ENCODE measurements at regions not wholly inside any gene's neighbourhood (a gene's known extent, or its start where the extent isn't known, plus 50 kb on each side); places are given as distances from the start of the nearest gene placed in this dataset.
A peak's percentile ranks its signal among the peaks of the same experiment; 100 is the strongest.
"Not testable (repeated sequence)": the region's sequence is repeated elsewhere in the genome, so short reads cannot be mapped to it uniquely, and the experiment has no call there.

DNA sequence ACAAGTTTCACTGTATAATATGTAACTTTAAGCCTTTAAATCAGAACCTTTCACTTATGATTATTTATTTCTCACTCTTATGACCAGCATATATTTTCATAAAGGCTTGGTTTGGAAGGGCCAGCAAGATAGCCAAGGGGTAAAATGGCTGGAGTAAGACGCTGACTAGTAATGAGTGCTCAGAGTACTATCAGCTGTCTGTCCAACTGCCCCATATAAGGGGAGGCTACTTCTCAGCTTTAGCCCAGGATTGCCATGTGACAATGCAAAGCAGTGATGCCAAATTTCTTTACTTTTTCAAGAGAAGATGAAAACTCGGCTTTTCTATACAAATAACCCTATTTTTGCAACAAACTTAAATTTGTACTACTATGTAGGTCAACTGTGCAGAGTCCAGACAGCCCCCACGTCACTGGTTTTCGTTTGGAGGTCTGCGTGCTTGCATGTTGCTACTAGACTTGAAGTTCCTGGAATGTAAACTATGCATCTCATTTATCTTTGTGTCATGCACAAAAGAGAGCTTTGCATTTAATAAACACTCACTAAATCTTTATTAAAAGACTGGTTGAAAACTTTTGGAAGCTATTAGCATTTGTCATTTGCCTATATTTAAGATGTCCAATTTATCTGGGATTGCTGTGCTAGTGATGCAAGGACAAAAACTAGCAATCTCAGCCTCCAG is 110.4 kb downstream of the TNFSF18 start:
- Histone ChIP-seq H3F3A (ENCODE audit: insufficient read depth) (peaks cover 3% of the 10 kb centered on the region), H3K9me3 (ENCODE audit: low read depth) (no peaks in the 10 kb centered on the region), H4K20me1 (ENCODE audit: insufficient read depth) (no peaks in the 10 kb centered on the region), H3K27me3 (replicated peaks; ENCODE audit: insufficient read depth) (no peaks in the 10 kb centered on the region), H3K9ac (no peak overlapping the region), H3K4me1 (ENCODE audit: insufficient read depth) (peaks cover 19% of the 10 kb centered on the region), H2AFZ (no peak overlapping the region), H3K27ac (no peak overlapping the region), H3K4me2 (ENCODE audit: unreplicated experiment) (no peak overlapping the region), H3K4me3 (no peak overlapping the region), H3K79me2 (ENCODE audit: insufficient read depth) (no peaks in the 10 kb centered on the region), H3K9me2 (ENCODE audit: insufficient read depth) (no peaks in the 10 kb centered on the region), H3K36me3 (ENCODE audit: low read depth) (no peaks in the 10 kb centered on the region)
- in situ Hi-C loops (cut with MboI): no loop called here
- TF ChIP-seq EZH2 (IDR thresholded peaks at IDR 0.05; ENCODE audit: insufficient read depth, poor library complexity, severe bottlenecking): no peak
- TF ChIP-seq EZH2phosphoT487 (IDR thresholded peaks at IDR 0.05; ENCODE audit: insufficient read depth, low read depth): no peak
- no peak for DNase-seq
- 87 to 89% methylated on average over 5 of the region's 5 CpGs for WGBS, 2 experiments (ENCODE audit: low coverage in 1 of 2, low lambda C conversion rate in 2 of 2, missing lambda C conversion rate in 2 of 2)

DNA sequence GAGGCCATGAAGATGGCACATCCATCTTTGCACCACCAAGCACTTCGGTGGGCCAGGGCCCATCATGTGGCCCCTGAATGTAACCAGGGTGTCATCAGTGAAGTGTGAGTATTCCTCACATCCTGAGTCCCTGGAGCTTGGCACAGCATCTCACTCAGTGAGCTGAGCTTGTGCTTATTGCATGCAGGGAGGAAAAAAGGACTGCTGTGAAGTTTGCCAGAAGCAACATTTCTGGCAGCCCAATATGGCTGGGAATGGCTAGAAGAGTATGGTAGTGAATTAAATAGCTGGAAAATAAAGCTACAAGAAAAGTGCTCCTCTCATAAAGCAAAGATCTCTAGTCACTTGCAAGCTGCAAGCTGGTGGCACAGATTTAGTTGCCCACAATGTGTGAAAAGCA is 109.3 kb downstream of the TNFSF18 start:
- in situ Hi-C loops (cut with MboI): no loop called here
- no peaks in the 10 kb centered on the region for H3K9me2 ChIP-seq (ENCODE audit: insufficient read depth)
- no peaks in the 10 kb centered on the region for H3K79me2 ChIP-seq (ENCODE audit: insufficient read depth)
- no peak overlapping the region for H3K9ac ChIP-seq
- no peaks in the 10 kb centered on the region for H3F3A ChIP-seq (ENCODE audit: insufficient read depth)
- no peaks in the 10 kb centered on the region for H3K27me3 ChIP-seq (replicated peaks; ENCODE audit: insufficient read depth)
- H3K4me3 ChIP-seq: no peak overlapping the region
- TF ChIP-seq EZH2phosphoT487 (IDR thresholded peaks at IDR 0.05; ENCODE audit: insufficient read depth, low read depth) (no peak), EZH2 (IDR thresholded peaks at IDR 0.05; ENCODE audit: insufficient read depth, poor library complexity, severe bottlenecking) (no peak)
- WGBS, 2 experiments (ENCODE audit: low coverage in 1 of 2, low lambda C conversion rate in 2 of 2, missing lambda C conversion rate in 2 of 2): 14 to 27% methylated on average over 1 of the region's 1 CpG
- DNase-seq: no peak
- no peak overlapping the region for H3K4me2 ChIP-seq (ENCODE audit: unreplicated experiment)
- H3K36me3 ChIP-seq (ENCODE audit: low read depth): no peaks in the 10 kb centered on the region
- H3K27ac ChIP-seq: no peak overlapping the region
- peaks cover 19% of the 10 kb centered on the region for H3K4me1 ChIP-seq (ENCODE audit: insufficient read depth)
- H2AFZ ChIP-seq: no peak overlapping the region
- H3K9me3 ChIP-seq (ENCODE audit: low read depth): no peaks in the 10 kb centered on the region
- H4K20me1 ChIP-seq (ENCODE audit: insufficient read depth): no peaks in the 10 kb centered on the region

DNA sequence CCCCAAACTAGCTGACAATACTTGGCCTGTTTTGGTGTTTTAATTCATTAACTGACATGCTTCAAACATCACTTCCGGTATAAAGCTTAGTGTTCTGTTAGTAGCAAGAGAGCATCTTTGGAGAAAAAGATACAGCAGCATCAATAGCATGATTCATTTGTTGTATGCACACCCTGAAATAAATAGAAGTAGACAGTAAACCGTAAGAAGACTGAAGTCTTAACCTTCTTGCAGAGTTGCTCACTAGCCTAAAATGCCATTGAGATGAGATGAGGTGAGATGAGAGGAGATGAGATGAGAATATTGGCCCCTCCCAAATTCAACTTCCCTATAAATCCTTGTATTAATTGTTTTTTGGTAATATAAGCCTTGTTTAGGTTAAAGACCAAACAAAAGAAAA is 108.8 kb downstream of the TNFSF18 start:
- in situ Hi-C loops (cut with MboI): no loop called here
- no peak overlapping the region for H3K27ac ChIP-seq
- 0 out of 2 replicates have a peak, but pooled peaks cover 2% of the 10 kb centered on the region for H3F3A ChIP-seq (ENCODE audit: insufficient read depth)

DNA sequence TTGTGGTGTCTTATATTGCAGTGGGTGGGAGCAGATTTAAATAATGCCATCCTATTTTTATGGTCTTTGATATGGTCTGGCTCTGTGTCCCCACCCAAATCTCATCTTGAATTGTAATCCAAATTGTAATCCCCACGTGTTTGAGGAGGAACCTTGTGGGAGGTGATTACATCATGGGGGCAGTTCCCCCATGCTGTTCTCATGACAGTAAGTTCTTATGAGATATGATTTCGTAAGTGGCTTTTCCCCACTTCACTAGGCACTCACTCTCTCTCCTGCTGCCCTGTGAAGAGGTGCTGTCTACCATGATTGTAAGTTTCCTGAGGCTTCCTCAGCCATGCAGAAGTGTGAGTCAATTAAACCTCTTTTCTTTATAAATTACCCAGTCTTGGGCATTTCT is 107.6 kb downstream of the TNFSF18 start:
- WGBS, 2 experiments (ENCODE audit: low coverage in 1 of 2, low lambda C conversion rate in 2 of 2, missing lambda C conversion rate in 2 of 2): 91 to 96% methylated on average over 2 of the region's 2 CpGs
- H2AFZ ChIP-seq; H3K9ac ChIP-seq; H3K36me3 ChIP-seq (ENCODE audit: low read depth); DNase-seq; H3K9me2 ChIP-seq (ENCODE audit: insufficient read depth); H3K27me3 ChIP-seq (replicated peaks; ENCODE audit: insufficient read depth); in situ Hi-C loops (cut with MboI); H4K20me1 ChIP-seq (ENCODE audit: insufficient read depth); H3K27ac ChIP-seq; H3K4me2 ChIP-seq (ENCODE audit: unreplicated experiment); H3K9me3 ChIP-seq (ENCODE audit: low read depth); H3K4me3 ChIP-seq; H3K79me2 ChIP-seq (ENCODE audit: insufficient read depth): not testable (repeated sequence)
- H3F3A ChIP-seq (ENCODE audit: insufficient read depth): peaks cover 14% of the 10 kb centered on the region
- H3K4me1 ChIP-seq (ENCODE audit: insufficient read depth): peaks cover 34% of the 10 kb centered on the region

More for the DNA sequence above, 108.8 kb downstream of the TNFSF18 start:
- Histone ChIP-seq H3K79me2 (ENCODE audit: insufficient read depth) (no peaks in the 10 kb centered on the region), H3K27me3 (replicated peaks; ENCODE audit: insufficient read depth) (no peaks in the 10 kb centered on the region), H3K4me3 (no peak overlapping the region), H3K36me3 (ENCODE audit: low read depth) (no peaks in the 10 kb centered on the region), H3K4me1 (ENCODE audit: insufficient read depth) (peaks cover 22% of the 10 kb centered on the region), H3K4me2 (ENCODE audit: unreplicated experiment) (no peak overlapping the region), H3K9me2 (ENCODE audit: insufficient read depth) (no peaks in the 10 kb centered on the region), H4K20me1 (ENCODE audit: insufficient read depth) (no peaks in the 10 kb centered on the region), H3K9me3 (ENCODE audit: low read depth) (no peaks in the 10 kb centered on the region), H3K9ac (no peak overlapping the region), H2AFZ (no peak overlapping the region)
- WGBS, 2 experiments (ENCODE audit: low coverage in 1 of 2, low lambda C conversion rate in 2 of 2, missing lambda C conversion rate in 2 of 2): 16 to 17% methylated on average over 2 of the region's 2 CpGs
- TF ChIP-seq EZH2phosphoT487 (IDR thresholded peaks at IDR 0.05; ENCODE audit: insufficient read depth, low read depth) (no peak), EZH2 (IDR thresholded peaks at IDR 0.05; ENCODE audit: insufficient read depth, poor library complexity, severe bottlenecking) (no peak)
- DNase-seq: peak; percentile 32

DNA sequence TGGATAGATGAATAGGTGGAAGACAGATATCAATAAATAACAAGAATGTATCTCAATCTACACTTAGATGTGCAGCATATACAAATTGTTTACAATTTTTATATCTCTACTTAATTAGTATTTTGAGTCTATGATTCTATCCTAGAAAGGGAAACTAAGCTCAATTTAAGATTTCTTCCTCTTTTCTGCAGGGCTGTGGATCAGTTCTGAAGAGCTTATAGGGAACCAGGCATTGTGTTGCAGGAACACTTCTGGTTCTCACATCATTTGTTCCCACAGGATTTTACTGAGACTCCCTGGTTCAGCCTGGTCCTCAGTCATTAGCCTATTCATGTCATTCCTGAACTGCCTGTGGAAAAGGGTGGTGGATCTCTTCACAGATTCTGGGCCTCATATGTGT is 105.8 kb downstream of the TNFSF18 start:
- no peak overlapping the region for H3K4me2 ChIP-seq (ENCODE audit: unreplicated experiment)
- no peaks in the 10 kb centered on the region for H3K36me3 ChIP-seq (ENCODE audit: low read depth)
- in situ Hi-C loops (cut with MboI): no loop called here

More for the DNA sequence above, 105.8 kb downstream of the TNFSF18 start:
- peaks cover 34% of the 10 kb centered on the region for H3K4me1 ChIP-seq (ENCODE audit: insufficient read depth)
- H3K27ac ChIP-seq: no peak overlapping the region
- DNase-seq: no peak
- peaks cover 29% of the 10 kb centered on the region for H3F3A ChIP-seq (ENCODE audit: insufficient read depth)
- H3K9ac ChIP-seq: no peak overlapping the region
- H4K20me1 ChIP-seq (ENCODE audit: insufficient read depth): no peaks in the 10 kb centered on the region
- H3K4me3 ChIP-seq: no peak overlapping the region
- H3K79me2 ChIP-seq (ENCODE audit: insufficient read depth): no peaks in the 10 kb centered on the region
- no peaks in the 10 kb centered on the region for H3K9me3 ChIP-seq (ENCODE audit: low read depth)
- H3K9me2 ChIP-seq (ENCODE audit: insufficient read depth): no peaks in the 10 kb centered on the region
- TF ChIP-seq EZH2 (IDR thresholded peaks at IDR 0.05; ENCODE audit: insufficient read depth, poor library complexity, severe bottlenecking) (no peak), EZH2phosphoT487 (IDR thresholded peaks at IDR 0.05; ENCODE audit: insufficient read depth, low read depth) (no peak)
- H2AFZ ChIP-seq: no peak overlapping the region
- no peaks in the 10 kb centered on the region for H3K27me3 ChIP-seq (replicated peaks; ENCODE audit: insufficient read depth)

Data from GM23248 (cell line).